ENCODE measurements at regions not wholly inside any gene's neighbourhood (a gene's known extent, or its start where the extent isn't known, plus 50 kb on each side); places are given as distances from the start of the nearest gene placed in this dataset.
A peak's percentile ranks its signal among the peaks of the same experiment; 100 is the strongest.

DNA sequence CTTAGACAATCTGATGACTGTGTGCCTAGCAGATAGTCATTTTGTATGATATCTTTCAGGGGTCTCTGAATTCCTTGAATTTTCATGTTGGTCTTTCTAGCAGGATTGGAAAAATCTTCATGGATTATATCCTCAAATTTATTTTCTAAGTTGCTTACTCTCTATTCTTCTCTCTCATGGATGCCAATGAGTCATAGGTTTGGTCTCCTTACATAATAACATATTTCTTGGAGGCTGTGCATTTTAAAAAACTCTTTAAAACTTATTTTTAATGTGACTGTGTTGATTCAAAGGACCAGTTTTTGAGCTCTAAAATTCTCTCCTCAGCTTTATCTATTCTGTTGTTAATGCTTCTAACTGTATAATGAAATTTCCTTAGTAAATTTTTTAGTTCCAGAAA lies 198.7 kb downstream of the AASDHPPT start:
- ChIA-PET POLR2A (no interaction called here), CTCF (no interaction called here)
- Histone ChIP-seq H3K9me3 (ENCODE audit: control extremely low read depth in 1 of 5, control insufficient read depth in 4 of 5, insufficient read depth in 2 of 5, low read depth in 1 of 5, low read length in 4 of 5) (peaks cover 0 to 2% (median 0%) of the 10 kb centered on the region in 5 experiments), H3K4me3 (ENCODE audit: control insufficient read depth in 1 of 7, extremely low read depth in 1 of 7, insufficient read depth in 4 of 7, low read depth in 2 of 7, low read length in 6 of 7) (no peak overlapping the region), H3K4me1 (ENCODE audit: control extremely low read depth in 1 of 4, control insufficient read depth in 4 of 4, insufficient read depth in 4 of 4, low read length in 3 of 4) (no peaks in the 10 kb centered on the region), H3K27ac (ENCODE audit: insufficient read depth in 1 of 2, low read depth in 1 of 2, low read length in 2 of 2, poor library complexity in 1 of 2, severe bottlenecking in 2 of 2) (no peak overlapping the region), H3K36me3 (ENCODE audit: control insufficient read depth in 4 of 4, insufficient read depth in 4 of 4, low read length in 3 of 4) (no peaks in the 10 kb centered on the region), H3K27me3 (replicated peaks in 2 of 5; ENCODE audit: control insufficient read depth in 4 of 5, insufficient read depth in 5 of 5, low read length in 4 of 5) (no peaks in the 10 kb centered on the region)
- no peak for DNase-seq

GRCh38 chr11:106276859-106277436 lies 199.5 kb downstream of the AASDHPPT start:
- DNase-seq, result no peak

DNA sequence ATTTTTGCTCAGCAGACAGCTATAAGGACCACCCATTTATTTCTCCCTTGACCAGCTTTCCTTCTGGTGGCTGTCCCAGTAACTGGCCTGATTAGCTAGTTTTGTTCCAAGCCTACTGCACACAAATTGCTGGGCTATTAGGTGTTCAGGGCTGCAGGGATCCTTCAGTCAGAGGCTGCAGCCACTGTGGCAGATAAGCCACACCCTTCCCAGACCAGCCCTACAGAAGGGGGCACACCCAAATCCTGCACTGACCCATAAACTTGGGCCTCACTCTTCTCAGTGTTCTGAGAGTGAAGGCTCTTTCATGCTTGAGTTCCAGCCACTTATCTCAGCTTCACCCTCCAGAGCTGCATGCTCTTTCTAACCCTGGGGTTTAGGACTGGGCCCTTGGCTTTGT lies 200.0 kb downstream of the AASDHPPT start:
- no peaks in the 10 kb centered on the region for H3K36me3 ChIP-seq (ENCODE audit: control insufficient read depth in 4 of 4, insufficient read depth in 4 of 4, low read length in 3 of 4)
- H3K27ac ChIP-seq (ENCODE audit: insufficient read depth in 1 of 2, low read depth in 1 of 2, low read length in 2 of 2, poor library complexity in 1 of 2, severe bottlenecking in 2 of 2), result no peak overlapping the region
- no peaks in the 10 kb centered on the region for H3K4me1 ChIP-seq (ENCODE audit: control extremely low read depth in 1 of 4, control insufficient read depth in 4 of 4, insufficient read depth in 4 of 4, low read length in 3 of 4)
- no peaks in the 10 kb centered on the region for H3K27me3 ChIP-seq (replicated peaks in 2 of 5; ENCODE audit: control insufficient read depth in 4 of 5, insufficient read depth in 5 of 5, low read length in 4 of 5)
- no peak overlapping the region for H3K4me3 ChIP-seq (ENCODE audit: control insufficient read depth in 1 of 7, extremely low read depth in 1 of 7, insufficient read depth in 4 of 7, low read depth in 2 of 7, low read length in 6 of 7)
- ChIA-PET POLR2A (no interaction called here), CTCF (interaction anchor here (0.6 kb wide), 2 partner anchors 46 to 790 kb away, joined by 3 read pairs; no protein-coding TSS in a partner anchor)
- DNase-seq, result no peak
- H3K9me3 ChIP-seq (ENCODE audit: control extremely low read depth in 1 of 5, control insufficient read depth in 4 of 5, insufficient read depth in 2 of 5, low read depth in 1 of 5, low read length in 4 of 5), result peaks cover 0 to 2% (median 0%) of the 10 kb centered on the region in 5 experiments

More at GRCh38 chr11:106276859-106277436, 199.5 kb downstream of the AASDHPPT start:
- POLR2A ChIA-PET, result no interaction called here
- CTCF ChIA-PET, result interaction anchor here (0.6 kb wide), 1 partner anchor 778 kb away, joined by 3 read pairs; no protein-coding TSS in a partner anchor
- H3K4me1 ChIP-seq (ENCODE audit: control extremely low read depth in 1 of 4, control insufficient read depth in 4 of 4, insufficient read depth in 4 of 4, low read length in 3 of 4), result no peaks in the 10 kb centered on the region
- whole genome bisulfite sequencing (ENCODE audit: insufficient coverage), result 50% methylated on average over 1 of the region's 2 CpGs
- no peak overlapping the region for H3K27ac ChIP-seq (ENCODE audit: insufficient read depth in 1 of 2, low read depth in 1 of 2, low read length in 2 of 2, poor library complexity in 1 of 2, severe bottlenecking in 2 of 2)
- no peaks in the 10 kb centered on the region for H3K27me3 ChIP-seq (replicated peaks in 2 of 5; ENCODE audit: control insufficient read depth in 4 of 5, insufficient read depth in 5 of 5, low read length in 4 of 5)
- no peaks in the 10 kb centered on the region for H3K36me3 ChIP-seq (ENCODE audit: control insufficient read depth in 4 of 4, insufficient read depth in 4 of 4, low read length in 3 of 4)
- peaks cover 0 to 2% (median 0%) of the 10 kb centered on the region in 5 experiments for H3K9me3 ChIP-seq (ENCODE audit: control extremely low read depth in 1 of 5, control insufficient read depth in 4 of 5, insufficient read depth in 2 of 5, low read depth in 1 of 5, low read length in 4 of 5)
- no peak overlapping the region for H3K4me3 ChIP-seq (ENCODE audit: control insufficient read depth in 1 of 7, extremely low read depth in 1 of 7, insufficient read depth in 4 of 7, low read depth in 2 of 7, low read length in 6 of 7)

- Histone ChIP-seq H3K4me3 (ENCODE audit: control insufficient read depth in 1 of 7, extremely low read depth in 1 of 7, insufficient read depth in 4 of 7, low read depth in 2 of 7, low read length in 6 of 7) (no peak overlapping the region), H3K27me3 (replicated peaks in 2 of 5; ENCODE audit: control insufficient read depth in 4 of 5, insufficient read depth in 5 of 5, low read length in 4 of 5) (no peaks in the 10 kb centered on the region), H3K9me3 (ENCODE audit: control extremely low read depth in 1 of 5, control insufficient read depth in 4 of 5, insufficient read depth in 2 of 5, low read depth in 1 of 5, low read length in 4 of 5) (peaks cover 0 to 2% (median 0%) of the 10 kb centered on the region in 5 experiments), H3K36me3 (ENCODE audit: control insufficient read depth in 4 of 4, insufficient read depth in 4 of 4, low read length in 3 of 4) (no peaks in the 10 kb centered on the region), H3K4me1 (ENCODE audit: control extremely low read depth in 1 of 4, control insufficient read depth in 4 of 4, insufficient read depth in 4 of 4, low read length in 3 of 4) (no peaks in the 10 kb centered on the region), H3K27ac (ENCODE audit: insufficient read depth in 1 of 2, low read depth in 1 of 2, low read length in 2 of 2, poor library complexity in 1 of 2, severe bottlenecking in 2 of 2) (no peak overlapping the region)
- no peak for DNase-seq
- CTCF ChIA-PET, result interaction anchor here (0.6 kb wide), 1 partner anchor 45 kb away, joined by 3 read pairs; no protein-coding TSS in a partner anchor
- POLR2A ChIA-PET, result no interaction called here
These were observed 200.9 kb downstream of the AASDHPPT start for GRCh38 chr11:106278391-106278790.

GRCh38 chr11:106280036-106280435 lies 202.6 kb downstream of the AASDHPPT start:
- no CpG with 5 or more reads among the region's 1 CpG for WGBS (ENCODE audit: insufficient coverage)
- Histone ChIP-seq H3K9me3 (ENCODE audit: control extremely low read depth in 1 of 5, control insufficient read depth in 4 of 5, insufficient read depth in 2 of 5, low read depth in 1 of 5, low read length in 4 of 5) (no peaks in the 10 kb centered on the region), H3K4me1 (ENCODE audit: control extremely low read depth in 1 of 4, control insufficient read depth in 4 of 4, insufficient read depth in 4 of 4, low read length in 3 of 4) (no peaks in the 10 kb centered on the region), H3K36me3 (ENCODE audit: control insufficient read depth in 4 of 4, insufficient read depth in 4 of 4, low read length in 3 of 4) (no peaks in the 10 kb centered on the region), H3K27ac (ENCODE audit: insufficient read depth in 1 of 2, low read depth in 1 of 2, low read length in 2 of 2, poor library complexity in 1 of 2, severe bottlenecking in 2 of 2) (no peak overlapping the region), H3K27me3 (replicated peaks in 2 of 5; ENCODE audit: control insufficient read depth in 4 of 5, insufficient read depth in 5 of 5, low read length in 4 of 5) (no peaks in the 10 kb centered on the region), H3K4me3 (ENCODE audit: control insufficient read depth in 1 of 7, extremely low read depth in 1 of 7, insufficient read depth in 4 of 7, low read depth in 2 of 7, low read length in 6 of 7) (no peak overlapping the region)
- CTCF ChIA-PET, result interaction anchor here (0.8 kb wide), 1 partner anchor 9 kb away, joined by 3 read pairs; no protein-coding TSS in a partner anchor
- POLR2A ChIA-PET, result no interaction called here
- DNase-seq, result no peak

GRCh38 chr11:106281455-106282173 lies 204.2 kb downstream of the AASDHPPT start:
- ChIA-PET CTCF (no interaction called here), POLR2A (interaction anchor here (0.6 kb wide), 1 partner anchor 303 kb away, joined by 3 read pairs; no protein-coding TSS in a partner anchor)
- Histone ChIP-seq H3K36me3 (ENCODE audit: control insufficient read depth in 4 of 4, insufficient read depth in 4 of 4, low read length in 3 of 4) (no peaks in the 10 kb centered on the region), H3K27ac (ENCODE audit: insufficient read depth in 1 of 2, low read depth in 1 of 2, low read length in 2 of 2, poor library complexity in 1 of 2, severe bottlenecking in 2 of 2) (no peak overlapping the region), H3K27me3 (replicated peaks in 2 of 5; ENCODE audit: control insufficient read depth in 4 of 5, insufficient read depth in 5 of 5, low read length in 4 of 5) (no peaks in the 10 kb centered on the region), H3K9me3 (ENCODE audit: control extremely low read depth in 1 of 5, control insufficient read depth in 4 of 5, insufficient read depth in 2 of 5, low read depth in 1 of 5, low read length in 4 of 5) (no peaks in the 10 kb centered on the region), H3K4me3 (ENCODE audit: control insufficient read depth in 1 of 7, extremely low read depth in 1 of 7, insufficient read depth in 4 of 7, low read depth in 2 of 7, low read length in 6 of 7) (no peak overlapping the region), H3K4me1 (ENCODE audit: control extremely low read depth in 1 of 4, control insufficient read depth in 4 of 4, insufficient read depth in 4 of 4, low read length in 3 of 4) (no peaks in the 10 kb centered on the region)
- 100% methylated on average over 2 of the region's 3 CpGs for WGBS (ENCODE audit: insufficient coverage)
- DNase-seq, result no peak

DNA sequence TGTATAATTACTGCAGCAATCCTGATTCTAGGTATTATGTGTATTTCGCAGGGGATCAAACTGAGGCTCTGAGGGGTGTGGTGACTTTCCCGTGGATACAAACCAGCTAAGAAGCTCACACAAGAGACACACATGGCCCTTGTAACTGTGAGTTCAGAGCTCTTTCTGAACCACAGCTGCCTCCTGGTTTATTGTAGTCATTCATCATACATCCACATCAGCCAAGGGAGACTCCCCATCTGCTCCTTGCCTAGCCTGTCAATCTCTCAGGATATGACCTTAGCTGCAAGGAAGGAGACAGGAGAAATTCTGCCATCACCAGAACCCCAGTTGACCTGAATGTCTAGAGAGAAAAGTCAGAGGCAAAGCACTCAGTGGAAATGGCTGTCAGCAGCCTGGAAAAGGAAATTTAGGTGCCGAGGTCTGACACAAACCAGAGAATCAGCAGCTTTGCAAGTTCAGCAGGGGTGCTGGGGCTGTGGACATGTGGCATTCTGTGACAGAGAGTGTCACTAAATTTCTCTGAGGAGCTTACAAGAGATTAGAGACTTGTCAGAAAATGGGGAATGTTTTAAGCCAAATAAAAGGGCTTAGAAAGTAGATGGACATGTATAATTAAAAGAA lies 209.5 kb downstream of the AASDHPPT start:
- H3K4me1 ChIP-seq (ENCODE audit: control extremely low read depth in 1 of 4, control insufficient read depth in 4 of 4, insufficient read depth in 4 of 4, low read length in 3 of 4), result no peaks in the 10 kb centered on the region
- WGBS (ENCODE audit: insufficient coverage), result 37% methylated on average over 2 of the region's 3 CpGs
- no peaks in the 10 kb centered on the region for H3K27me3 ChIP-seq (replicated peaks in 2 of 5; ENCODE audit: control insufficient read depth in 4 of 5, insufficient read depth in 5 of 5, low read length in 4 of 5)
- H3K9me3 ChIP-seq (ENCODE audit: control extremely low read depth in 1 of 5, control insufficient read depth in 4 of 5, insufficient read depth in 2 of 5, low read depth in 1 of 5, low read length in 4 of 5), result no peaks in the 10 kb centered on the region
- ChIA-PET CTCF (no interaction called here), POLR2A (no interaction called here)
- DNase-seq, result no peak
- H3K27ac ChIP-seq (ENCODE audit: insufficient read depth in 1 of 2, low read depth in 1 of 2, low read length in 2 of 2, poor library complexity in 1 of 2, severe bottlenecking in 2 of 2), result no peak overlapping the region
- no peaks in the 10 kb centered on the region for H3K36me3 ChIP-seq (ENCODE audit: control insufficient read depth in 4 of 4, insufficient read depth in 4 of 4, low read length in 3 of 4)
- peak overlapping the region in 1 of 7 experiments; percentile 6 for H3K4me3 ChIP-seq (ENCODE audit: control insufficient read depth in 1 of 7, extremely low read depth in 1 of 7, insufficient read depth in 4 of 7, low read depth in 2 of 7, low read length in 6 of 7)

Data from common myeloid progenitor, CD34-positive (primary cell).